ENCODE measurements at regions not wholly inside any gene's neighbourhood (a gene's known extent, or its start where the extent isn't known, plus 50 kb on each side); places are given as distances from the start of the nearest gene placed in this dataset.

DNA sequence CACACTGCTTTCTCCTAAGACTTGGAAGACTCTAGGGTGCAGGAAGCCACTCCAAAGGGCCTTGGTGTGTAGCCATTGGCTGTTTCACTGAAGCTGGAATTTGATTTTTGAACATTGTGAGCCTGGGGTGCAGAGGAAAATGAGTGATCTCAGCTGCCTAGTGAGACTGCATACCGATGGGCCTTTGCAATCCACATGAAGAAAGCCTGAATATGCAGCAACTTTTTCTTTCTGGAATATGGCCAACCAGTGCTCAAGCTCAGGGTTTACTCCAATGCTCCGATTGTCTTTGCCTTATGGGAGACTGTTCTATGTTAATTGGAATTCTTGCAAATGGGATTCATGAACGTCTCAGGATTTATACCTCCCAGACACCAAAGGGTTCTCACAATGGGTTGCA, 242.6 kb downstream of the DOK5 start:
- TF ChIP-seq, protein P1, sequence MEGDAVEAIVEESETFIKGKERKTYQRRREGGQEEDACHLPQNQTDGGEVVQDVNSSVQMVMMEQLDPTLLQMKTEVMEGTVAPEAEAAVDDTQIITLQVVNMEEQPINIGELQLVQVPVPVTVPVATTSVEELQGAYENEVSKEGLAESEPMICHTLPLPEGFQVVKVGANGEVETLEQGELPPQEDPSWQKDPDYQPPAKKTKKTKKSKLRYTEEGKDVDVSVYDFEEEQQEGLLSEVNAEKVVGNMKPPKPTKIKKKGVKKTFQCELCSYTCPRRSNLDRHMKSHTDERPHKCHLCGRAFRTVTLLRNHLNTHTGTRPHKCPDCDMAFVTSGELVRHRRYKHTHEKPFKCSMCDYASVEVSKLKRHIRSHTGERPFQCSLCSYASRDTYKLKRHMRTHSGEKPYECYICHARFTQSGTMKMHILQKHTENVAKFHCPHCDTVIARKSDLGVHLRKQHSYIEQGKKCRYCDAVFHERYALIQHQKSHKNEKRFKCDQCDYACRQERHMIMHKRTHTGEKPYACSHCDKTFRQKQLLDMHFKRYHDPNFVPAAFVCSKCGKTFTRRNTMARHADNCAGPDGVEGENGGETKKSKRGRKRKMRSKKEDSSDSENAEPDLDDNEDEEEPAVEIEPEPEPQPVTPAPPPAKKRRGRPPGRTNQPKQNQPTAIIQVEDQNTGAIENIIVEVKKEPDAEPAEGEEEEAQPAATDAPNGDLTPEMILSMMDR (IDR thresholded peaks at IDR 0.05; ENCODE audit: poor library complexity): no peak
- TF ChIP-seq EZH2phosphoT487 (IDR thresholded peaks at IDR 0.05; ENCODE audit: low read depth, severe bottlenecking, unreplicated experiment): no peak
- TF ChIP-seq EZH2 (IDR thresholded peaks at IDR 0.05; ENCODE audit: borderline replicate concordance): no peak
